Fibroblast of gingiva (primary cell): ENCODE measurements at regions not wholly inside any gene's neighbourhood (a gene's known extent, or its start where the extent isn't known, plus 50 kb on each side); places are given as distances from the start of the nearest gene placed in this dataset.

Source experiments
- DNase-seq: peaks from one replicate; pipeline ENCODE4 v3.0.0-alpha.2; 2011; ENCODE audit warnings: low read depth

- no peak for DNase-seq
Observed at GRCh38 chr10:81784111-81784597, 90.8 kb upstream of the NRG3 start.

- DNase-seq, result no peak
Observed at GRCh38 chr10:81792729-81793128, 82.3 kb upstream of the NRG3 start.

GRCh38 chr10:81806842-81807241 is 68.2 kb upstream of the NRG3 start:
- DNase-seq, result no peak

GRCh38 chr10:81814842-81815241 is 60.2 kb upstream of the NRG3 start:
- no peak for DNase-seq

GRCh38 chr10:81817596-81818170 is 57.3 kb upstream of the NRG3 start:
- DNase-seq, result no peak

- DNase-seq, result no peak
Observed at GRCh38 chr10:81820418-81820817, 54.6 kb upstream of the NRG3 start.
